EH (cell line): ENCODE measurements at regions not wholly inside any gene's neighbourhood (a gene's known extent, or its start where the extent isn't known, plus 50 kb on each side); places are given as distances from the start of the nearest gene placed in this dataset.
"Not testable (repeated sequence)": the region's sequence is repeated elsewhere in the genome, so short reads cannot be mapped to it uniquely, and the experiment has no call there.

Experiments used
- DNase-seq: peaks from one replicate; pipeline ENCODE4 v3.0.0-alpha.2; 2015; ENCODE audit warnings: low read depth

GRCh38 chr5:143908959-143909358 lies 97.0 kb downstream of the HMHB1 start:
- no peak for DNase-seq

GRCh38 chr5:143913008-143913752 lies 101.2 kb downstream of the HMHB1 start:
- peak; percentile 92 for DNase-seq

DNA sequence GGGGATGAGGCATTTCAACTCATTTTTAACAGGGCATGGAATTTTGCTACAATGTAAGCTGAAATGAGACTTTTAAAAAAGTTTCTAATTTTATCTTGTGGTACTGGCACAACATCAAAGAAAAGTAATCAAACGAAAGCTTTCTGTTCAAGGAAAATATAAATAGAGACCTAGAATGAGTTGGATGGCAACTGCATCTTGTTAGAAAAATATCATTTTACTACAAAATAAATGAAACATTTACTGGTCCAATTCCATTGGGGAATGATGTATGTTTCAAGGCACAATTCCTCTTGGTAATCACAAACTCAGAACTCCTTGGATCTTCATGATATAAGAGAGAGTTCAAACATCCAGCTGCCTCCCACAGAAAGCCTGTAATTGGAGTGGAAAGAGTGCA lies 102.8 kb downstream of the HMHB1 start:
- no peak for DNase-seq

DNA sequence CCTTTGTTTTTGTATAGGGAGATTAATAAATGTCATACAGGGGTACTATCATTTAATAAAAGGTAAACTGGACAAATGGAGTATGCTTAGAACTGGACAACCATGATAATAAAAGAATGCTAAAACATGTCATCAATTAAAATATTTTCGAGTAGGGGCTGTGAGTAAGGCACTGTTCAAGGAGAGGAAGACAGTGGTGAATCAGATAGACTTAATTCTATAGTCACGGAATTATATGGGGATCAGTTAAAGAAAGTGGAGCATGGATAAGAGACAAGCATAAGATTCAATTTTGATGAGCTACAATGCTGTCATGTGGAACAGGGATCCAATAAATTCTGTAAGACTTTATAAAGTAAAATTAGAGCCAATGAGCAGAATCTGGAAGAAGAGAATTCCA lies 104.5 kb downstream of the HMHB1 start:
- peak; percentile 64 for DNase-seq

DNA sequence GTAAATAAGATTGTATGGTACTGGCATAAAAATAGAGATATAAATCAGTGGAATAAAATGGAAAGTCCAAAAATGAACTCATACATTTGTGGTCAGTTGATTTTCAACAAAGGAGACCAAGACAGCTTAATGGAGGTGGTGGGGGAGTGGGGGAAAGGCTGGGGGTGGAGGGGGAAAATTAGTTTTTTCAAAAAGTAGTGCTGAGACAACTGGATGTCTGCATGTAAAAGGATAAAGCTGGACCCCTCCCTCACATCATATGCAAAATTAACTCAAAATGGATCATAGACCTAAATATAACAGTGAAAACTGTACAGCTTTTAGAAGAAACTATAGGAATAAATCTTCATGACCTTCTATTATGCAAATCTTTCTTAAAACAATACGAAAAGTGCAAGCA lies 107.0 kb downstream of the HMHB1 start:
- DNase-seq = no peak

- peak; percentile 22 for DNase-seq
Observed at GRCh38 chr5:143920772-143921171, 108.8 kb downstream of the HMHB1 start.

DNA sequence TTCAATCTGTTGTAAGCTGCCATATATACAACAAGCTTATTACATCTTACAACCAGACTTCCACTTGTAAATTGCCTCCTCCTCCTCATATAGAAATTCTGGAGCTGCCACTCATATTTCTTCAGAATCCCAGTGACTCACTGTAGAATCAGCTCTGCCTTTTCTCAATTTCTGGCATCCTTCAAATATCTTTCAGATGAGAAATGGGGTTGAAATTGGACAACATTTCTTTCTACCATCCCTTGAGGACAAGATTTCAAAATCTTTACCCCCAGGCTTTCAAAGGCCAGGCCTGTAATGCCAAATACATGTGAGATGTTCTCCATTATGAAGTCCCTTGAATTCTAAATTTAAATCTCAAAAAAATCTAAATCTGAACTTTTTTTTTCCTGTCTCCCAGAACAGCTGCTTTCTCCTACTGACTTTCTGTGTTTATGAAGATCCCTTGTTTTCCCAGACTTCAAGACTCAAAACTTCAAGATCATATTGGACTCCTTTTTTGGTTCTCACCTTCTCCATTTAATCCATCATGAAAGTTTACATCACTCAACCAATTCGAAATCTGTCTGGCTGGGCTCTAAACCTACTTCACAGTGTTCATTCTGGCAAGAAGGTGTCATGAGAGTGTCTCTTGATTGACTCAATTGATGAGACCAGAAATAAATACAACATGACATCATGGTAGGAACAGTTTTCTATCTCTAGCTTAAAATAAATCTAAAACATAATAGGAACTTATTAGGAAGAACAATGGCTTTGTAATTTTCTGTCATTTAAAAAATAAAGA lies 109.8 kb downstream of the HMHB1 start:
- DNase-seq = peak; percentile 97

DNA sequence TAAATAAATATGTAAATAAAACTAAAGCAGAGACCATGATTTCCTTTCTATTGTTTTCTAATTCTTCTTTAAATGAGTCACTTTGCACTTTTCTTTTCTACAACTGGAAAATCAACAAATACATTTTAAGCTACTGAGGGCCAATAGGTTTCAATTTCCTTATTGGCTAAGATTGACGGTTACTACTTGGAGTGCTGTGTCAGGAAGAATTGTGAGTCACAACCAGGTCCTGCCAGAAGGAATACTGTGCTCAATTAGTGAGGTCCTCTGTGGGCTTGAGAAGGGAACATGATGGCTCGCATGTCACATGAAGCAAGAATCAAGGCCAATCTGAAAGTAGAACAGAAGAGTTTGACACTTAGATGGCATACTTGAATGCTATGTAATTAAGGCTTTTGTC lies 110.8 kb downstream of the HMHB1 start:
- peak; percentile 84 for DNase-seq

DNA sequence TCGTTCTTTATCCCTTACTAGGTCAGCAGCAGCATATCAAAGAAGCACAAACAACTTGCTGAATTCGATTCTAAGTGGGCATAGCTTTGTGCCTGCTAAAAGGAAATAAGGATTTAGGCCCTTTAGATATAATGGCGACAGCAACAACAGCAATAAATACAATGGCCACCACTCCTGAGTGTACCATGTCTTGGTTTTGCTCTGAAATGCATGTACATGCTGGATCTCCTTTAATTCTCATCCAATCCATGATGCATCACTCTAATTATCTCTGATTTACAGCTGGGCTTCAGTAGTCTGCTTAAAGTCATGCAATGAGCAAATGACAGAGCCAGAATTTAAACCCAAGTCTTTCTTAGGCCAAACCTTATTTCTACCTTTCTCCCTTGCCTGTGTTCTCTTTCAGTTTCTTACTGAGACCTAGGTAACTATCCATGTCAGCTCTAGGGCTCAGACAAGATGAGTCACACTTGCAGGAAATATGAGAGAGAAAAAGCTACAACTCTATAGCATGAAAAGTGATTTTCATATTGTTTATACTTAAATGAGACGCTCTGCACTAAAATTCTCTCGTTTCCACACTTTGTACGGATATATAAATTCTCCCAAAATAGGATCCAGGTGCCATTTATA lies 111.8 kb downstream of the HMHB1 start:
- peak; percentile 64 for DNase-seq

DNA sequence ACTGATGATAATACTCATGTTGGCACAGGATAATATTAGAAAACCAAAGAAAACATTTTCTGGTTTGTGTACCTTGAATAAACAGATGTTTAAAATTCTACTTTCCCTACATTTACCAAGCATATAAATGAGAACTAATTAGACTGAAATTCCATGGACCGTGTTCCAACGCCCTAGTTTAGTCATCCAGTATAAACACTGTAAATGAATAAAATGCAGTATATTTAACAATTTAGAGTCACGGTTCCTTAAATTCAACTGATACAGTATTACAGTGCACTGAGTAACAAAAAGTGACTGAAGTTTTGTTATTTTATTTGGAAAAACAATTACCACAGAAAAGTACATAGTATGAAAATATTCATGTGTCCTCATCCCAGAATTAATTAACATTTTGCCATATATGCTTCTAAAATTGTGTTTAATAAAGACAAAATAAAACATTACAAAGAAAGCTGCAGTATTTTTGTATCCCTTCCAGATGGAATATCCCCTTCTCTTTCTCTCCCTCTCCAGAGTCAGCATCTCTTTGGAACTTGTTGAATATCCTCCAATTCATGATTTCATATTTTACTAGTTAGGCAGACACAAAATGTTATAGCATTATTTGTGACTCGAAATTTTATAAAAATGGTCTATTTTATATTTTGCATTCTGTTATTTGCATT lies 112.5 kb downstream of the HMHB1 start:
- DNase-seq = peak; percentile 70

GRCh38 chr5:143924979-143925325 lies 113.0 kb downstream of the HMHB1 start:
- not testable (repeated sequence) for DNase-seq

DNA sequence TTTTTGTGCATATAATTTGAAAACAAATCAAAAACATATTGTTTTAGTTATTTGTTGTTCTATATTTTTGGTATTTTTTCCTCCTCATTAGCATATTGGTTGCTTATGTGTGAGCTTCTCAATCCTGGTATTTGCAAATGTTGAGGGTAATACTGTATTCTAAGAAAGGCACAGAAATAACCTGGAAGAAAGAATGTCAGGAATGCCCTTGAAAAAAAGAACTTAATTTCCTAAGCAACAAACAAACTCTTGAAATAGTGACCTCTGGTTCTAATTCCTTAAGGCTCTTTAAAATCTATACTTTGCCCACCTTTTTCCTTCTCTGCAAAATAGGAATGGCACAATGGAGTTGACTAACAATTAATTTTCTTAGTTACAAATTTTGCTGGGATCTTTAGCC lies 117.5 kb downstream of the HMHB1 start:
- no peak for DNase-seq

DNA sequence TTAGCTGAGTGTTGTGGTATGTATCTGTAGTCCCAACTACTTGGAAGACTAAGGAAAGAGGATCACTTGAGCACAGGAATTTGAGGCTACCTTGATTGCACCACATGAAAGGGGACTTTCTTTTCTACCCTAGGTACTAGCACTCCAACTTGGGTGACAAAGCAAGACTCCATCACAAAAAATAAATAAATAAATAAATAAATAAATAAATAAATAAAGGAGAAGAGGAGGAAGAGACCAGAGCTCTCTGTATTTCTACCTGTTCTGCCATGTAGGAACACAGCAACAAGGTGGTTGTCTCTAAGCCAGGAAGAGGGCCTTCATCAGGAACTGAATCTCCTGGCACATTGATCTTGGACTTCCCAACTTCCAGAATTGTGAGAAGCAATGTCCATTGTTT lies 118.6 kb downstream of the HMHB1 start:
- no peak for DNase-seq

DNA sequence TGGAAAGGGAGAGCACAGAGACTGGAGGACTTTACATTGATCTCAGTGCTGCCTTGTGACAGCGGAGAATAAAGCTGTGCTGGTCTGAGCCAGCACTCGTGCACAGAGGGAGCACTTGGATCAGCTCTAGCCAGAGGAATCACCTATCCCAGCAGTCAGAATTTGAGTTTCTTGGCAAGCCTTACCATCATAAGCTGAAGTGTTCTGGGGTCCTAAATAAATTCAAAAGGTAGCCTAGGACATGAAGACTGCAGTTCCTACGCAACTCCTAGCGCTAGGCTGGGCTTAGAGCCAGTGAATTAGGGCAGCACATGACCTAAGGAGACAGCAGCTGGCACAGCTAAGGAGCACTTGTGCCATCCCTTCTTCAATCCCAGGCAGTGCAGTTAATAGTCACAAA lies 119.5 kb downstream of the HMHB1 start:
- DNase-seq = no peak

DNA sequence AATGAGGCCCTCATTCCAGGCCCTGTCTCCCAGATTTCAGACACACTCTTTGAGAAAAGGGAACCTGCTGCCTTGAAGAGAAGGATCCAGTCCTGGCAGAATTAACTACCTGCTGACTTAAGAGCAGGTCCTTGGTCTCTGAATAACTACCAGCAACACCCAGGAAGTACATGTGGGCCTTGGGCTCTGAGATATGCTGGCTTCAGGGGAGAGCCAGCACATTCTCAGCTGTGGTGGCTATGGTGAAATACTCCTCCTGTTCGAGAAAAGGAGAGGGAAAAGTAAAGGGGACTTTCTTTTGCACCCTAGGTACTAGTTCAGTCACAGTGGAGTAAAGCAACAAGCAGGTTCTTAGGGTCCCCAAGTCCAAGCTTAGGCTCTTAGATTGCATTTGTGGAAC lies 120.0 kb downstream of the HMHB1 start:
- no peak for DNase-seq

- peak; percentile 49 for DNase-seq
Observed at GRCh38 chr5:143932584-143932983, 120.6 kb downstream of the HMHB1 start.

DNA sequence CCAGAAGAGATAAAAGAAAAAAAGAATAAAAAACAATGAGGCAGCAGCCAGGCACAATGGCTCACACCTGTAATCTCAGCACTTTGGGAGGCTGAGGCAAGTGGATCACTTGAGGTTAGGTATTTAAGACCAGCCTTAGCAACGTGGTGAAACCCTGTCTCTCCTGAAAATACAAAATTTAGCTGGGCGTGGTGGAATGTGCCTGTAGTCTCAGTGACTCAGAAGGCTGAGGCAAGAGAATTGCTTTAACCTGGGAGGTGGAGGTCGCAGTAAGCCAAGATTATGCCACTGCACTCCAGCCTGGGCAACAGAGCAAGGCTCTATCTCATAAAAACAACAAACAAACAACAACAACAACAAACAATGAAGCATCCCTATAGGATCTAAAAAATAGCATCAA lies 121.5 kb downstream of the HMHB1 start:
- peak; percentile 25 for DNase-seq

DNA sequence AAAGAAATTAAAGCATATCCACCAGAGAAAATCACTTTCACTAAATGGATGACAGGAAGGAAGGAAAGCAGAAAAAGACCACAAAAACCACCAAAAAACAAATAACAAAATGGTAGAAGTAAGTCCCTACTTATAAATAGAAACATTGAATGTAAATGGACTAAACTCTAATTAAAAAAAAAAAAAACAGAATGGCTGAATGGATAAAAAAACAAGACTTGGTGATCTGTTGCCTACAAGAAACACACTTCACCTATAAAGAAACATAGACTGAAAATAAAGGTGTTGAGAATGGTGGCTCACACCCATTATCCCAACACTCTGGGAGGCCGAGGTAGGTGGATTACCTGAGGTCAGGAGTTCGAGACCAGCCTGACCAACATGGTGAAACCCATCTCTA lies 122.9 kb downstream of the HMHB1 start:
- DNase-seq = no peak

DNA sequence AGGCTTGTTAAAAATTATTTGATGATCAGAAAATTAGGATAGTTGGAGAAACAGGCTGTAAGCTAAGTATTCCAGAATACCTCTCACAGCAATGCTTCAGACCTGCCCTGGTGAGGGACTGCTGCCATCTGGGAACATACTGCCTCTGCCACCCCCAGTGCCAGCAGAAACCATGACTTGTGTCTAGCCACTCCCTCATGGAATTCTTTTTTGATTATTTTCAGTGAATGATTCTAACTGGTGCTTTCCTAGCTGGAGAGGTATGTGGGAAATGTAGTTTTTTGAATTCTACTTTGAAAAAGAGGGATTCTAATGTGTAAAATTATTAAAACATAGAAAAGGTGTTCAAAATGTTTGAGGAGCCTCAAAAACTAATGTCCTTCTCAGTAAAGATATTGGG lies 126.3 kb downstream of the HMHB1 start:
- peak; percentile 42 for DNase-seq

GRCh38 chr5:143946837-143947236 lies 134.9 kb downstream of the HMHB1 start:
- DNase-seq = peak; percentile 72

- DNase-seq = no peak
Observed at GRCh38 chr5:143947313-143947712, 135.4 kb downstream of the HMHB1 start.

DNA sequence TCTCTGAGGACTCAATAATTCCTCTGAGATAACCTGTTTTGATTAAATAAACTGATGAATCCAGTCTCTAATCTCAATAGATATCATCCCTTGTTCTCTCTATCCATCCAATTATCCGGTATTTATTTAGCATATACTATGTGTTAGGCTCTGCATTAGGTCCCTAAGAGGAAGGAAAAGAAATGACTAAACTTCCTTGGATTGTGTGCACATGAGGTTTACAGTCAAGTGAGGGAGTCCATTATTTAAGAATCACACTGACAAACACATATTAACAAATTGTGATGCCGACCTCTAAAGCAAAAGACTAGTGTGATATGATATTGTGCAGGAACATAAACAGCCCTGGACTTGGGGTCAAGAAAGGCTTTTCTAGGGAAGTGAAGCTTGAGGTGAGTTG lies 140.8 kb downstream of the HMHB1 start:
- no peak for DNase-seq

DNA sequence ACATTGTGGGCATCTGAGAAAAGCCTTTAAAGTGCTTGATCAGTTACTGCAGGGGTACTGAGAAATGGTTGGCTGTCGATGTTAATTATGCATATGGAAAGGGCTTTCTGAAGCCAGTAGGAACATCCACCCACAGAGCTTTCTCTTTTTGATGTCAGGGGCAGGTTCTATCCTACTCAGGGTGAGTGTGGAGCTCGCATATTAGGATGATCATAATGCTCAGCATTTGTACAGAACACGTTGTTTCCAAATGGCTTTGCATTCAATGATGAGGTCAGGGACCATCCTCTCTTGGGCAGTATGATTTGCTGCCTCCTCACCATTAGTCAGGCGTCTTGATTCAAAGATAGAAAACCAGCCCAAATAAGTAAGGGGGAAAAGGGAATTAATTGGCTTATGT lies 141.9 kb downstream of the HMHB1 start:
- DNase-seq = no peak
